Neuronal stem cell (in vitro differentiated cells): ENCODE measurements at regions not wholly inside any gene's neighbourhood (a gene's known extent, or its start where the extent isn't known, plus 50 kb on each side); places are given as distances from the start of the nearest gene placed in this dataset.

Source experiments
- DNase-seq: peaks from one replicate; pipeline ENCODE4 v3.0.0-alpha.2; 2013; ENCODE audit warnings: low spot score
- H2AFZ ChIP-seq: one replicate; pipeline ENCODE4 v1.6.1; 2013; ENCODE audit warnings: mild to moderate bottlenecking, low read length, inconsistent platforms
- H2AK5ac ChIP-seq: 2 replicates; pipeline ENCODE4 v1.6.1; 2013; ENCODE audit warnings: low read depth, mild to moderate bottlenecking, inconsistent platforms, low read length, moderate library complexity, mixed read lengths
- H2BK120ac ChIP-seq: 2 replicates; pipeline ENCODE4 v1.6.1; 2013; ENCODE audit warnings: low read depth, mild to moderate bottlenecking, inconsistent platforms, low read length, moderate library complexity, mixed read lengths
- H2BK12ac ChIP-seq: one replicate; pipeline ENCODE4 v1.6.1; 2013; ENCODE audit warnings: low read length, inconsistent platforms
- H2BK15ac ChIP-seq: 2 replicates; pipeline ENCODE4 v1.6.1; 2013; ENCODE audit warnings: mild to moderate bottlenecking, low read length, inconsistent platforms, mixed read lengths
- H2BK5ac ChIP-seq: one replicate; pipeline ENCODE4 v1.6.1; 2013; ENCODE audit warnings: inconsistent platforms, mild to moderate bottlenecking, low read length, moderate library complexity
- H3K14ac ChIP-seq: one replicate; pipeline ENCODE4 v1.6.1; 2013; ENCODE audit warnings: low read length, inconsistent platforms
- H3K18ac ChIP-seq: 2 replicates; pipeline ENCODE4 v1.6.1; 2013; ENCODE audit warnings: low read length, inconsistent platforms
- H3K23ac ChIP-seq: 2 replicates; pipeline ENCODE4 v1.6.1; 2013; ENCODE audit warnings: low read depth, mild to moderate bottlenecking, mixed read lengths, low read length, inconsistent platforms; ENCODE audit not compliant: poor library complexity
- H3K27ac ChIP-seq: replicated peaks from 3 replicates; pipeline ENCODE4 v1.5.1; 2013; ENCODE audit warnings: low read length, inconsistent platforms
- H3K27me3 ChIP-seq, 3 experiments: 2 replicates each; pipeline ENCODE4 v1.6.1; 2013; ENCODE audit warnings: low read length in 3 of 3, mild to moderate bottlenecking in 2 of 3, inconsistent platforms in 1 of 3, low read depth in 1 of 3, mixed read lengths in 1 of 3, moderate library complexity in 1 of 3; ENCODE audit not compliant: control insufficient read depth in 3 of 3, insufficient read depth in 3 of 3
- H3K36me3 ChIP-seq, 2 donors: replicated peaks in 1 of 2; 2 replicates each; pipeline ENCODE4 v1.6.1; 2013; ENCODE audit warnings: low read length in 2 of 2; ENCODE audit not compliant: control insufficient read depth in 2 of 2, insufficient read depth in 2 of 2
- H3K4ac ChIP-seq: 2 replicates; pipeline ENCODE4 v1.6.1; 2013; ENCODE audit warnings: inconsistent platforms, mild to moderate bottlenecking, low read length, moderate library complexity
- H3K4me1 ChIP-seq, 2 donors: 1 replicate in 1 of 2; 2 replicates in 1 of 2; pipeline ENCODE4 v1.6.1; 2013; ENCODE audit warnings: low read length in 2 of 2, low read depth in 1 of 2; ENCODE audit not compliant: control insufficient read depth in 2 of 2, insufficient read depth in 1 of 2
- H3K4me2 ChIP-seq: one replicate; pipeline ENCODE4 v1.6.1; 2013; ENCODE audit warnings: mild to moderate bottlenecking, low read length, inconsistent platforms; ENCODE audit not compliant: insufficient read depth, poor library complexity, severe bottlenecking
- H3K4me3 ChIP-seq, 2 donors: 2 replicates each; pipeline ENCODE4 v1.5.1; 2013; ENCODE audit warnings: low read length in 2 of 2, mild to moderate bottlenecking in 2 of 2, inconsistent platforms in 1 of 2, moderate library complexity in 1 of 2
- H3K79me1 ChIP-seq: one replicate; pipeline ENCODE4 v1.6.1; 2013; ENCODE audit warnings: low read depth, mild to moderate bottlenecking, inconsistent platforms, low read length, moderate library complexity
- H3K9ac ChIP-seq: one replicate; pipeline ENCODE4 v1.6.1; 2013; ENCODE audit warnings: mild to moderate bottlenecking, low read depth, low read length, inconsistent platforms; ENCODE audit not compliant: poor library complexity
- H3K9me3 ChIP-seq, 2 donors: replicated peaks in 1 of 2; 2 replicates each; pipeline versions ENCODE3 to v1.6.1; 2013; ENCODE audit warnings: low read length in 2 of 2, mild to moderate bottlenecking in 2 of 2, inconsistent platforms in 1 of 2, low read depth in 1 of 2, mixed read lengths in 1 of 2, moderate library complexity in 1 of 2; ENCODE audit not compliant: control insufficient read depth in 2 of 2, insufficient read depth in 1 of 2
- H4K8ac ChIP-seq: one replicate; pipeline ENCODE4 v1.6.1; 2013; ENCODE audit warnings: low read depth, mild to moderate bottlenecking, inconsistent platforms, low read length, moderate library complexity
- H4K91ac ChIP-seq: one replicate; pipeline ENCODE4 v1.6.1; 2013; ENCODE audit warnings: low read length, low read depth, mild to moderate bottlenecking, inconsistent platforms; ENCODE audit not compliant: poor library complexity
- WGBS, 2 donors: extraction: QIAGEN DNeasy Blood & Tissue Kit; methylation state at CpG; one replicate each; pipeline ENCODE4 v1.1.7; 2013; ENCODE audit warnings: missing lambda C conversion rate in 2 of 2, mixed read lengths in 1 of 2; ENCODE audit not compliant: insufficient read length in 2 of 2, insufficient replicate concordance in 1 of 2; ENCODE audit errors: extremely low coverage in 2 of 2; 5-methylcytosine and 5-hydroxymethylcytosine counted together

DNA sequence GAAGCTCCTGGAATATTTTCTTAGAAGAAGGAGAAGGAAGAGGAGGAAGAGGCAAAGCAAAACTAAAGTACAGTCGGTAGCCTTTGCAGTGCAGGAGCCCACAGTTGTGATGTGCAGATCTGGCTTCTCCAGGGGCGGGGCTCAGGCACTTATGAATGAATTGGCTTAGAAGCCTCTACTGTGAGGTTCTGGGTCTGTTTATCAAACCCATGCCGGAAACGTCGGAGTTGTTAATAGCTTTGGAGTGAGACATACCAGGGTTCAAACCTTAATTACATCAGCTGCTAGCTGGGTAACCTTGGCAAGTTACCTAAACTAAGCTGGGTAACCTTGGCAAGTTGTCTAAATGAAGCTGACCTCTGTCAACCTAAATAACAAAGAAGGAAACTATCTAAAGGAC is 89.3 kb upstream of the PITRM1 start:
- H3K27ac ChIP-seq, result no peak overlapping the region
- no peak overlapping the region for H3K4ac ChIP-seq
- no peak overlapping the region for H2BK12ac ChIP-seq
- H3K4me3 ChIP-seq, result no peak overlapping the region
- no peak overlapping the region for H2AFZ ChIP-seq
- H2BK120ac ChIP-seq, result no peak overlapping the region
- H3K27me3 ChIP-seq, result no peaks in the 10 kb centered on the region
- no peaks in the 10 kb centered on the region for H3K36me3 ChIP-seq
- no peak overlapping the region for H4K8ac ChIP-seq
- H2BK15ac ChIP-seq, result no peak overlapping the region
- peaks cover 0 to 4% of the 10 kb centered on the region in 2 donors for H3K9me3 ChIP-seq
- H3K4me1 ChIP-seq, result peaks cover 10 to 17% of the 10 kb centered on the region in 2 donors
- H3K23ac ChIP-seq, result no peak overlapping the region
- no CpG with 5 or more reads among the region's 5 CpGs for WGBS, 2 donors
- H2AK5ac ChIP-seq, result no peak overlapping the region
- no peak overlapping the region for H2BK5ac ChIP-seq
- no peak overlapping the region for H3K14ac ChIP-seq
- no peak overlapping the region for H3K9ac ChIP-seq
- no peak overlapping the region for H3K18ac ChIP-seq
- no peaks in the 10 kb centered on the region for H3K79me1 ChIP-seq
- DNase-seq, result no peak
- H4K91ac ChIP-seq, result no peak overlapping the region
- no peak overlapping the region for H3K4me2 ChIP-seq

DNA sequence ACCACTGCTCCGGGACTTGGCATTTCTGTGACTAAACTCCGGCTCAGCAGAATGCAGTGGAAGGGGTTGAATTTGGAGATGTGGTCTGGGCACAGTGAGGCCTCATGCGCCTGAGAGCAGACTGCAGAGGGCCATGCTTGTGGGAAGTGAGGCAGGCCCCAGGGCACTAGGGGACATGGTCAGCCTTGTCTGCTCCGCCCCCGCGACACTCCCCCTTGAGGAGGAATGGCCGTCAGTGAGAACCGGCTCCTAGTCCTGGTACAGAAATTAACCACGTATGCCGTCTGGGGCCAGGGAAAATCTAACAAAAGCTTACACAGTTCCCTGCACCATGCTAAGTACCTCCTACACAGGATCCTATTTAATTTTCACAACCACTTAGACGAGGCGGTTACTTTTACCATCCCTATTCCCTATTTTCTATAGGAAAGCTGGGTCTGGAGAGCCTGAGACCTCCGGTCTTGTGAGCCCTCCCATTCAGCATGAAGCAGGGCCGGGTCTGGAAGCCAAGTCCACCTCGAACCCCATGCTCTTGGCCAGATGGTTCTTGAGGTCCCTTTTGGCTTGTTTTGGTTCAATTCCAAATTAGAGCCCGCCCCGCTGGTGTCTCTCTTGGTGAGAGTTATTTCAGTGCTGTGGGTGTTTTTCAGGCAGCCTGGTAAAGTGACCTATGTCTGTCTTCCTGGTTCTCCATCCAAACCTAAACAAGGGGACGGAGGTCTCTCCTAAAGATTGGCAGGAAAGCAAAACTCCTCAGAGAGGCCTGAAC is 87.7 kb upstream of the PITRM1 start:
- Histone ChIP-seq H4K8ac (no peak overlapping the region), H3K27ac (no peak overlapping the region), H3K79me1 (no peaks in the 10 kb centered on the region), H3K4me1 (peaks cover 10 to 13% of the 10 kb centered on the region in 2 donors), H2BK120ac (no peak overlapping the region), H2AK5ac (no peak overlapping the region), H3K36me3 (no peaks in the 10 kb centered on the region), H2BK5ac (no peak overlapping the region), H3K9ac (no peak overlapping the region), H2AFZ (no peak overlapping the region), H3K23ac (no peak overlapping the region), H2BK15ac (no peak overlapping the region), H3K4me3 (no peak overlapping the region), H3K9me3 (peaks cover 0 to 4% of the 10 kb centered on the region in 2 donors), H3K4ac (no peak overlapping the region), H3K27me3 (no peaks in the 10 kb centered on the region), H3K14ac (no peak overlapping the region), H3K18ac (peak overlapping the region; percentile 24), H3K4me2 (no peak overlapping the region), H2BK12ac (no peak overlapping the region), H4K91ac (no peak overlapping the region)
- no peak for DNase-seq
- WGBS, 2 donors, result no CpG with 5 or more reads among the region's 18 CpGs

- Histone ChIP-seq H4K91ac (no peak overlapping the region), H2BK5ac (no peak overlapping the region), H2BK12ac (no peak overlapping the region), H3K27me3 (no peaks in the 10 kb centered on the region), H2AFZ (no peak overlapping the region), H3K27ac (no peak overlapping the region), H4K8ac (no peak overlapping the region), H3K4me2 (no peak overlapping the region), H3K23ac (no peak overlapping the region), H3K36me3 (no peaks in the 10 kb centered on the region), H3K4me1 (peaks cover 6 to 8% of the 10 kb centered on the region in 2 donors), H3K9me3 (peaks cover 0 to 4% of the 10 kb centered on the region in 2 donors), H2AK5ac (no peak overlapping the region), H2BK15ac (no peak overlapping the region), H3K14ac (no peak overlapping the region), H3K18ac (no peak overlapping the region), H2BK120ac (no peak overlapping the region), H3K4me3 (no peak overlapping the region), H3K9ac (no peak overlapping the region), H3K79me1 (no peaks in the 10 kb centered on the region), H3K4ac (no peak overlapping the region)
- WGBS, 2 donors, result no CpG with 5 or more reads among the region's 11 CpGs
- DNase-seq, result no peak
These were observed 86.9 kb upstream of the PITRM1 start for GRCh38 chr10:3259499-3259898.

DNA sequence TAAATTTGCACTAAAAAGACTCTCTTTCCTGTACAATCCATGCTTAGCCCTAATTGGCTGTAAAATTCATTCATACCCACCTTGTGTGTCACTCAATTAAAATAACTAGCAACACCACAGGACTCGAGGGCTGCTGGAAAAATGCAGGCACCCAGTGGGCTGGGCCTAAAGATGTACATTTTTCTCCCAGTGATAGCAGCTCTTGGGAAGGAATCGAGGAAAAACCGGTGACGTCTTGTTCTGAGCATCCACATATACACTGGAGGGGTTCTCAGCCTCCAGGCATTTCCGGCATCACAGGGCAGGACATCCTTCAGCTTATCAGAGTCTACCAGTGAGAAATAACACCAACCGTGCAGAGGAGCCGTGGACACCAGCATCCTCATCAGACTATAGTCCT is 85.8 kb upstream of the PITRM1 start:
- Histone ChIP-seq H4K91ac (no peak overlapping the region), H3K27me3 (no peaks in the 10 kb centered on the region), H2BK15ac (no peak overlapping the region), H3K27ac (no peak overlapping the region), H2AK5ac (no peak overlapping the region), H4K8ac (no peak overlapping the region), H3K23ac (no peak overlapping the region), H3K14ac (no peak overlapping the region), H3K9me3 (peaks cover 0 to 4% of the 10 kb centered on the region in 2 donors), H3K4ac (no peak overlapping the region), H2BK5ac (no peak overlapping the region), H3K79me1 (no peaks in the 10 kb centered on the region), H3K4me1 (no peaks in the 10 kb centered on the region), H3K9ac (no peak overlapping the region), H2AFZ (no peak overlapping the region), H3K4me3 (no peak overlapping the region), H3K36me3 (no peaks in the 10 kb centered on the region), H2BK12ac (no peak overlapping the region), H3K4me2 (no peak overlapping the region), H3K18ac (no peak overlapping the region), H2BK120ac (no peak overlapping the region)
- no peak for DNase-seq
- no CpG with 5 or more reads among the region's 7 CpGs for WGBS, 2 donors
